ENCODE measurements at regions not wholly inside any gene's neighbourhood (a gene's known extent, or its start where the extent isn't known, plus 50 kb on each side); places are given as distances from the start of the nearest gene placed in this dataset.

DNA sequence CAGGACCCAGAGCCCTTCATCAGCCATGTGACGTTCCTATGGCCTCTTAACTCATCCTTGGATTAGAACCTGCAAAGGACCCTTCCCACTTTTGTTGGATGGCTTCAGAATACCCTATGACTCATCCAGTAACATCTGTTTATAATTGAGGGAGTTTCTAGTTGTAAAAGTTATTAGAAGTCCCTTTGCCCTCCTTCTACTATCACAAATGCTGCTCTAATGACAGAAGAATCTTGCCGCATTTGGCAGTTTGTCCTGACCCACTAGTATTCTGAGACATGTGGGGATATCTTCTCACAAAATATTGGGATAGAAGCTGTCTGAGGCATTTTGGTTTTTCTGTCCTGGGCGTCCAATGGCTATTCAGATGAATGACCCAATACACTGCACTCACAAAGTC lies 251.8 kb upstream of the TMEM72 start:
- ATAC-seq (no peak), DNase-seq (no peak)
- intact Hi-C loops (cut with DNase I) = no loop called here

GRCh38 chr10:44660271-44660670 lies 250.9 kb upstream of the TMEM72 start:
- no peak for DNase-seq
- no peak for ATAC-seq
- intact Hi-C loops (cut with DNase I) = no loop called here

DNA sequence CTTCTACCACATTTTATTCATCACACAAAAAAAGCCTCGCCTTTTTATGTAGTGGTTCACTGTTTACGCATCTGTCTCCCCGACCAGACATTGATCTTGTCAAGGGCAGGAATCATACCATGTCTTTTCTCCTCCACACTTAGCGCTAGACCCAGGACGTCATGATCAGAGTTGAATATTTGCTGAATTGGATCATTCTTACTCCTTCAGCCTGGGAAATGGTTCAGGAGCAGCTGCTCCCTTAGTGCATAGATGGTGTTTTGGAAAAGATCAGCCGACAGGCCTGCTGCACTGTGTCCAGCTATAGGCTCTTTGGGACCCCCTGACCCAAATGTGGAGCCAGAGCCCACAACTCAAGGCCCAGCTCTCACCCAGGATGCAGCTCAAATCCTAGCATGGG lies 249.1 kb upstream of the TMEM72 start:
- intact Hi-C loops (cut with DNase I) = no loop called here
- no peak for DNase-seq
- ATAC-seq = peak in 1 of 2 donors; percentile 44

GRCh38 chr10:44668336-44668735 lies 242.8 kb upstream of the TMEM72 start:
- ATAC-seq = no peak
- intact Hi-C loops (cut with DNase I) = no loop called here
- no peak for DNase-seq

GRCh38 chr10:44671319-44671718 lies 239.8 kb upstream of the TMEM72 start:
- intact Hi-C loops (cut with DNase I) = no loop called here
- ATAC-seq (no peak), DNase-seq (no peak)

DNA sequence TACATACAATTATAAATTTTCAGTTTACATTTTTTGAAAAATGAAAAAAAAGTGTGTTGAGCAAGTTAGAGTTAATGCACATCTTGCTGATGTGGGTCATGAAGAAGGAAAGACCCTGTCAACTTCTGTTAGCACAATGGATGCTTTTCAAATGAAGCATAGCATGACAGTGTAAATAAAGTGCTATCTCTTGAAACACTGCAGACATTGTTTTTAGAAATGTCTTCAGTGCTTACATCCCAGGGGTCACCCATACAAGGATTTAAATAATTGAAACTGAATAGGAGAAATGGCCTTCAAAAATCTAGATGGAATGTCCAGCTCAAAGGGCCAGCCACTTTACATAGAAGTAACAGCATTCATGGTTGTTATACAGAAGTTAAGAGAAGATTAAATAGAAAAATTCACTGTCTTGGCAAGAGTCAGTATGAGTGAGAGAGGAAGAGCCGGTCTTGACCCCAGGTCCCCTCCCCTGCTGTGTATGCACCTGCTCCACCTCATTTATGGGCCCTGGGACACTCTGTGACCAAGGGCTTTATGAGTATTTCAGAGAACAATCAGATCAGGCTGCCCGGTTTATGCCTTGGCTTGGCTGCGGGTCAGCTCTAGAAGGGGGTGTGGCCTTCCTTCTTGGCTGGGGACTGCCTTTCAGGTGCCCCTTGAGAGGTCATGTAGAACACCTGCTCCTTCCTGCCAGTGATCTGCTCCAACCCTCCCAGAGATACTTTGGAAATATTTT lies 237.7 kb upstream of the TMEM72 start:
- ATAC-seq (no peak), DNase-seq (no peak)
- intact Hi-C loops (cut with DNase I) = no loop called here

DNA sequence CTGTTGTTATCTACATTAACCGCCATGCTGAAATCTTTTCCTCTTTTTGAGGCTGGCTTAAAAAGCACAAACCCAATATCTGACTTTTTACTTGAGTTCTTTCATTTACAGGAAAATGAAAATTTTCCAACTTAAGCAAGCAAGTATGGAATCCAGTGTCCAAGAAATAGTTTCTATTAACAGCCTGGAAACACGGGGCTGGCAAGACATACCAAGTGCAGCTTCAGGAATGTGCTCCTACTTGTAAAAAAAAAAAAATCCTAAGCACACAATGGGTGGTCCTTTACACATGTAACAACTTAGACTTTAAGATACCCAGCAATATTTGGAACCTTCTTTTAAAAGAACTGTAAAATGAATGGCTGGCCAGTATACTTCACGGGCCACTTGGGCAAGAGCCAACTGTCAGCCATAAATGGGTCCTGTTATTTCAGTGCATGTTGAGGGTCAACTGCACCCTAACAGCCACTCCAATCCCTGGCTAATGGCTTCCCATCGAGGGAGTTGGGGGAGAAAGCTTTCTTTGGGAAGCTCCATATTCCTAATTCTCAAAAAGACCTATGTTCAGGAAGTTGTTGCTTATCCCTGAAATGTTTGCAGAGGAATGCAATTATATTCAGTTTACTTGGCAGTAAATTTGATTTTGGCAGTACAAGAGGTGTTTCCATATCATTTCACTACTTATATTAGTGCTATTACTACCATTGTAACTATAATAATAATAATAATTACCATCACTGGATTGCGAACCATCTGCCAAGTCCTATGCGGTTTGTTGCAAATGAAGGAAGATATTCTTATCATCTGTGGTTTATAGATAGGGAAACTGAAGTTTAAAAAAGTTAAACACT lies 236.4 kb upstream of the TMEM72 start:
- intact Hi-C loops (cut with DNase I) = no loop called here

GRCh38 chr10:44675387-44675874 lies 235.7 kb upstream of the TMEM72 start:
- intact Hi-C loops (cut with DNase I) = no loop called here
- DNase-seq (no peak), ATAC-seq (no peak)

More for the DNA sequence above, 236.4 kb upstream of the TMEM72 start:
- DNase-seq (no peak), ATAC-seq (no peak)

DNA sequence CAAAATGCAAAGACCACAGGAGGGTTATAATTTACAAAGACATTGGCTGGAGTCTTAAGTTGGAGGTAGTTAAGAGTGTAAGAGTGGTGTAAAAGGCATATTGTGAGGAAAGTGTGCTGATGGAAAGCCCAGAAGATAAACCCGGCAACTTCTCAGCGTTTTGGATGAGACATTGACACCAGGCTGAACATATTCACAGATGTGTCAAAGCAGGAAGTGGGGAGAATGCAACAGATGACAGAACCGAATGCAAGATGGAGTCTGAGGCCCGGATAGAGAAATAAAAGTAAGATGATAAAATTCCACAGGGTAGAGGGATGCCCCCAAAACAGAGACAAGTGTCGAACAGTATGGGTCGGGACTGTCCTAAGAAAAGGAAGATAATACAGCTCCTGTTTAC lies 230.4 kb upstream of the TMEM72 start:
- ATAC-seq (no peak), DNase-seq (no peak)
- intact Hi-C loops (cut with DNase I) = no loop called here

- intact Hi-C loops (cut with DNase I) = no loop called here
Measured at GRCh38 chr10:44682507-44682906, 228.6 kb upstream of the TMEM72 start.

GRCh38 chr10:44684661-44685060 lies 226.5 kb upstream of the TMEM72 start:
- intact Hi-C loops (cut with DNase I) = no loop called here
- DNase-seq (no peak), ATAC-seq (no peak)

More at GRCh38 chr10:44682507-44682906, 228.6 kb upstream of the TMEM72 start:
- ATAC-seq (peak; percentile 41 to 53), DNase-seq (no peak)

- ATAC-seq (peak in 1 of 2 donors; percentile 43), DNase-seq (no peak)
- intact Hi-C loops (cut with DNase I) = no loop called here
Measured at GRCh38 chr10:44685220-44685619, 225.9 kb upstream of the TMEM72 start.

- no peak for DNase-seq
- no peak for ATAC-seq
- intact Hi-C loops (cut with DNase I) = no loop called here
Measured at GRCh38 chr10:44685747-44686146, 225.4 kb upstream of the TMEM72 start.

GRCh38 chr10:44689368-44689767 lies 221.8 kb upstream of the TMEM72 start:
- ATAC-seq = no peak

DNA sequence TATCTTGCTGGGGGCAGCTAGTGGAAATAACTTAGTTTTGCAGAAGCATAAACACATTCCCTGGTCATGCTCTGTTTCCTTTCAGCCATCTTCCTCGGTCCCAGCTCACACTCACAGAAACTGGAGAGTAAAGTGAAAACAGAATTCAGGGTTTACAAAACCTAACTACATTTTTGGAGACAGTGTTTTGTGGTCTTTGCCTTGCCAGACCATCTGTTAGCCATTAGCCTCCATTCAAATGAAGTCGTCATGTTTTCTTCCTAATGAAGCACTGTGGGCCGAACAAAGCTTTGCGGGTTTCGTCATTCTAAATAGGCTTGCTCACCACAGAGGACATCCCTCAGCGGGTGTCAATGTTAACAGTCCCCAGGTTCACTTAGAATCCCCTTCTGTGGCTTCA lies 214.6 kb upstream of the TMEM72 start:
- intact Hi-C loops (cut with DNase I) = no loop called here
- no peak for DNase-seq

More at GRCh38 chr10:44689368-44689767, 221.8 kb upstream of the TMEM72 start:
- intact Hi-C loops (cut with DNase I) = no loop called here
- DNase-seq = no peak

GRCh38 chr10:44697116-44697515 lies 214.0 kb upstream of the TMEM72 start:
- no peak for ATAC-seq
- intact Hi-C loops (cut with DNase I) = no loop called here
- no peak for DNase-seq

More for the DNA sequence above, 214.6 kb upstream of the TMEM72 start:
- peak; percentile 55 to 65 for ATAC-seq

DNA sequence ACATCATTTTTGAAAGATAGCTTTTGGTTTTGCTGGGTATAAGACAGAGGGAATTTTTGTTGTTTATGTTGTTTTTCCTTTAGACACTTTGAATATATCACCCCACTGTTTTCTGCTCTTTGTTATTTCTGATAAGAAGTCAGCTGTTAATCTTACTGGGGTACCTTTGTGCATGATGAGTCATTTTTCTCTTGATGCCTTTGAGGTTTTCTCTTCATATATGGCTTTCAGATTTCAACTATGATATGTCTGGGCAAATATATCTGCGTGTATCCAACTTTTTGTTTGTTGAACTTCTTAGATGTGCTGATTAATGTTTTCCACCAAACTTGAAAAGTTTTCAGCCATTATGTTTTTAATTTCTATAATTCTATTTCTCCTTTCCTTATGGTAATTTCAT lies 208.6 kb upstream of the TMEM72 start:
- no peak for DNase-seq
- no peak for ATAC-seq
- intact Hi-C loops (cut with DNase I) = no loop called here

GRCh38 chr10:44703241-44704155 lies 207.6 kb upstream of the TMEM72 start:
- intact Hi-C loops (cut with DNase I) = no loop called here
- ATAC-seq (no peak), DNase-seq (no peak)

DNA sequence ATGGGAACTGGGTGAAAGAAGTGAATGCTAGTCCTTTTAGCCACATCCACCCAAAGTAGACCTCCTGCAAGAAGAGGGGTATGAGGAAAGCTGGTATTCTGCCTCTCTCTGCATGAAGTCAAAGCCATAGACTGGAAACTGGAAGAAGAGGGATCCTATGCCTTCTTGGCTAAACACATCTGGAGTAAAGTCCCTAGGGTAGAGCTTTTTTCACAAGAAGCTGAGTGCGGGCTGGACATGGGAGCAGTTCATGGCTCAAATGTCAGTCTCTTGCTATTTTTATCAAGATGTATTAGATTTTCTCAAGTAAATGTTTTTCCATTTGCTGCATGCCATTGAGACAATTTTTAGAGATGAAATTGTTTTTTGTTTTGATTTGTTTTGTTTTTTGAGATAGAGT lies 206.5 kb upstream of the TMEM72 start:
- intact Hi-C loops (cut with DNase I) = no loop called here
- ATAC-seq = no peak

More for the DNA sequence above, 206.5 kb upstream of the TMEM72 start:
- no peak for DNase-seq

Data from left cardiac atrium (tissue), 4 donors.